ENCODE measurements at regions not wholly inside any gene's neighbourhood (a gene's known extent, or its start where the extent isn't known, plus 50 kb on each side); places are given as distances from the start of the nearest gene placed in this dataset.

GRCh38 chr6:156336089-156336488, 441.1 kb upstream of the ARID1B start:
- FAIRE-seq (no peak), DNase-seq (ENCODE audit: insufficient read length, low spot score) (no peak)

GRCh38 chr6:156334966-156335365, 442.2 kb upstream of the ARID1B start:
- FAIRE-seq (no peak), DNase-seq (ENCODE audit: insufficient read length, low spot score) (no peak)

- DNase-seq (ENCODE audit: insufficient read length, low spot score) (no peak), FAIRE-seq (no peak)
These were observed 457.5 kb upstream of the ARID1B start for GRCh38 chr6:156319707-156320106.

GRCh38 chr6:156316583-156317125, 460.5 kb upstream of the ARID1B start:
- FAIRE-seq, result no peak
- no peak for DNase-seq (ENCODE audit: insufficient read length, low spot score)

GRCh38 chr6:156315146-156315545, 462.0 kb upstream of the ARID1B start:
- FAIRE-seq (no peak), DNase-seq (ENCODE audit: insufficient read length, low spot score) (no peak)

- DNase-seq (ENCODE audit: insufficient read length, low spot score) (no peak), FAIRE-seq (no peak)
These were observed 464.1 kb upstream of the ARID1B start for GRCh38 chr6:156313037-156313436.

GRCh38 chr6:156311291-156311690, 465.9 kb upstream of the ARID1B start:
- FAIRE-seq (no peak), DNase-seq (ENCODE audit: insufficient read length, low spot score) (no peak)

GRCh38 chr6:156310701-156311100, 466.5 kb upstream of the ARID1B start:
- FAIRE-seq (no peak), DNase-seq (ENCODE audit: insufficient read length, low spot score) (no peak)

GRCh38 chr6:156309017-156309416, 468.2 kb upstream of the ARID1B start:
- FAIRE-seq (no peak), DNase-seq (ENCODE audit: insufficient read length, low spot score) (no peak)

- FAIRE-seq, result no peak
- DNase-seq (ENCODE audit: insufficient read length, low spot score), result no peak
These were observed 468.6 kb upstream of the ARID1B start for GRCh38 chr6:156308604-156309003.

- DNase-seq (ENCODE audit: insufficient read length, low spot score), result no peak
- FAIRE-seq, result no peak
These were observed 470.6 kb upstream of the ARID1B start for GRCh38 chr6:156306531-156306930.

GRCh38 chr6:156283091-156283490, 494.1 kb upstream of the ARID1B start:
- no peak for FAIRE-seq
- DNase-seq (ENCODE audit: insufficient read length, low spot score), result no peak

GRCh38 chr6:156282087-156282486, 495.1 kb upstream of the ARID1B start:
- FAIRE-seq (no peak), DNase-seq (ENCODE audit: insufficient read length, low spot score) (no peak)

GRCh38 chr6:156281266-156281665, 495.9 kb upstream of the ARID1B start:
- FAIRE-seq, result no peak
- no peak for DNase-seq (ENCODE audit: insufficient read length, low spot score)

GRCh38 chr6:156280065-156280464, 497.1 kb upstream of the ARID1B start:
- FAIRE-seq, result no peak
- no peak for DNase-seq (ENCODE audit: insufficient read length, low spot score)

GRCh38 chr6:156279261-156279969, 497.8 kb upstream of the ARID1B start:
- FAIRE-seq (no peak), DNase-seq (ENCODE audit: insufficient read length, low spot score) (no peak)

- FAIRE-seq, result no peak
- DNase-seq (ENCODE audit: insufficient read length, low spot score), result no peak
These were observed 504.0 kb upstream of the ARID1B start for GRCh38 chr6:156273065-156273711.

- no peak for FAIRE-seq
- DNase-seq (ENCODE audit: insufficient read length, low spot score), result no peak
These were observed 507.3 kb upstream of the ARID1B start for GRCh38 chr6:156269751-156270369.

GRCh38 chr6:156268849-156269248, 508.3 kb upstream of the ARID1B start:
- FAIRE-seq, result no peak

GRCh38 chr6:156262014-156262413, 515.2 kb upstream of the ARID1B start:
- FAIRE-seq (no peak), DNase-seq (ENCODE audit: insufficient read length, low spot score) (no peak)

More at GRCh38 chr6:156268849-156269248, 508.3 kb upstream of the ARID1B start:
- DNase-seq (ENCODE audit: insufficient read length, low spot score), result no peak

- no peak for FAIRE-seq
- DNase-seq (ENCODE audit: insufficient read length, low spot score), result no peak
These were observed 516.4 kb upstream of the ARID1B start for GRCh38 chr6:156260815-156261214.

- DNase-seq (ENCODE audit: insufficient read length, low spot score), result no peak
- FAIRE-seq, result no peak
These were observed 518.2 kb upstream of the ARID1B start for GRCh38 chr6:156258981-156259380.
